GM20000 (cell line): ENCODE measurements at regions not wholly inside any gene's neighbourhood (a gene's known extent, or its start where the extent isn't known, plus 50 kb on each side); places are given as distances from the start of the nearest gene placed in this dataset.

Source experiments
- DNase-seq: peaks from one replicate; pipeline ENCODE4 v3.0.0; 2012; ENCODE audit warnings: low spot score
- TF ChIP-seq, protein P1 (sequence below): IDR thresholded peaks from 2 replicates; pipeline ENCODE4 v1.5.1; 2012; ENCODE audit warnings: mild to moderate bottlenecking, control low read depth; ENCODE audit errors: extremely low read depth, missing control alignments

DNA sequence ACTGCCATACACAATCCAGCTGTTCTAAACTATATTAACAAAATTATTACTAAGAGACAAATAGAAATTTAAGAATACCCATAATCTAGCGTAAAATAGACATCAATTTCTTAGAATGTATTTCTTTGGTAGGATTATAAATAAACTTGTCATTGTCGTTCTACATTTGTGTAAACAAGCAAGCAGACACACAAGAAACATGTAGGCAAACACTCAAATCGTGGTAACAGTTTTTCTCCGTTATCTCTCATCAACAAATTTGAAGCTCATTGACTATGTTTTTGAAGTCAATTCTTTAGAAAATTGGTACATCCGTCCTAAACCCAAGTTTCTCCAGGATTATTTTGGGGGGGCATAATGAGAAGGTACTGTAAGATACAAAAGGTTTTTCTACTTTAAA lies 832.2 kb downstream of the DTWD2 start:
- no peak for DNase-seq
- TF ChIP-seq, protein P1, sequence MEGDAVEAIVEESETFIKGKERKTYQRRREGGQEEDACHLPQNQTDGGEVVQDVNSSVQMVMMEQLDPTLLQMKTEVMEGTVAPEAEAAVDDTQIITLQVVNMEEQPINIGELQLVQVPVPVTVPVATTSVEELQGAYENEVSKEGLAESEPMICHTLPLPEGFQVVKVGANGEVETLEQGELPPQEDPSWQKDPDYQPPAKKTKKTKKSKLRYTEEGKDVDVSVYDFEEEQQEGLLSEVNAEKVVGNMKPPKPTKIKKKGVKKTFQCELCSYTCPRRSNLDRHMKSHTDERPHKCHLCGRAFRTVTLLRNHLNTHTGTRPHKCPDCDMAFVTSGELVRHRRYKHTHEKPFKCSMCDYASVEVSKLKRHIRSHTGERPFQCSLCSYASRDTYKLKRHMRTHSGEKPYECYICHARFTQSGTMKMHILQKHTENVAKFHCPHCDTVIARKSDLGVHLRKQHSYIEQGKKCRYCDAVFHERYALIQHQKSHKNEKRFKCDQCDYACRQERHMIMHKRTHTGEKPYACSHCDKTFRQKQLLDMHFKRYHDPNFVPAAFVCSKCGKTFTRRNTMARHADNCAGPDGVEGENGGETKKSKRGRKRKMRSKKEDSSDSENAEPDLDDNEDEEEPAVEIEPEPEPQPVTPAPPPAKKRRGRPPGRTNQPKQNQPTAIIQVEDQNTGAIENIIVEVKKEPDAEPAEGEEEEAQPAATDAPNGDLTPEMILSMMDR: no peak

DNA sequence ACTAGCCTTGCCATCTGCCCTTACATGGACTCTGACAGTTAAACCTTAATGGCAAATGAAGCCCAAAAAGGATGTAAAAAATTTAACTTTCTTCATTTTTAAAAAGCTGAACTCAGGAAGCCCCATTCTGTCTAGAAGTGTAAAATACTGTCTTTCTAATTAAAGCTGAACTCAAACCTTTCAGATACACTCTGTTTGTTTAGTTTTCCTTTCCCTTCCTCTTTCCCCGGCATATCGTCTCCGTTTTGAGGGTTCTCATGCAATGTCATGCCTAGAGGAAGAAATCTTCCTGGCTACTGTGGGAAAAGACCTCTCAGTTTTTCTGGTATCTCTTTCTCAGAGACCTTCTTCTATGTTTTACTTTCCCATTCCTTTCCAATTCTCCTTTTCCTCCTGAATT lies 841.5 kb downstream of the DTWD2 start:
- TF ChIP-seq, protein P1: no peak
- no peak for DNase-seq

DNA sequence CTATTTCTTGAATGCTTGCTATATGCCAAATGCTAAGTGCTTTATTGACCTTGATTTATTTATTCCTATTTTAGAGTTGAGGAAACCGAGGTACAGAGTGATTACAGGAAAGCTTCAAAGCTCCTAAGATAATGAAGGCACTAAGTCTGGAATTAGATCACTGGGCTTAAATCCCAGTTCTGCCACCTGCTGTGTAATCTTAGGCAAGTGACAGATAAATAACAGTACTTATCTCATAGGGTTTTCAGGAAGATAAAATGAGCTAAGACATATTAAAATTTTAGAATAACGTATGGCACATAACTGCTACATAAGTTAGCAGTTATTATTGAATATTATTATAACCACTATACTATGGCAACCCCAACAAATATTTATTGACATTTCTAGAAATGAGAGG lies 843.8 kb downstream of the DTWD2 start:
- no peak for DNase-seq
- TF ChIP-seq, protein P1: no peak

DNA sequence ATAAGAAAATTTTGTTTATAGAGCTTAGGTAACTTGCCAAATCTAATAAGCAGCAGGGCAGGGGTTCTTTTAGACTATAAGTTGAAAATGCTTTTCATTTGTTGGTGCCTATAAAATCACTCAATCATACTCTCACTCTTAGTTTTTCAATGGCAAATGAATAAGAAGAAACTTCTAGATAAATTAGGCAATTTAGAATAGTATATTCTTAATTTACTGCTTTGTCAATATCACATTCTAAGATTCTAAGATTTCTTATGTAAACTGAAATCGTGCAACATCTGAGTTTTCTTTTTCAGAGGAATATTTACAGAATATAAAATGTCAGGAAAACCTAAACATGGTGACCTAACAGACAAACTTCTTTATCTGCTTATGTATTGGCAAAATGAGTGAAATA lies 849.0 kb downstream of the DTWD2 start:
- TF ChIP-seq, protein P1: no peak
- no peak for DNase-seq

DNA sequence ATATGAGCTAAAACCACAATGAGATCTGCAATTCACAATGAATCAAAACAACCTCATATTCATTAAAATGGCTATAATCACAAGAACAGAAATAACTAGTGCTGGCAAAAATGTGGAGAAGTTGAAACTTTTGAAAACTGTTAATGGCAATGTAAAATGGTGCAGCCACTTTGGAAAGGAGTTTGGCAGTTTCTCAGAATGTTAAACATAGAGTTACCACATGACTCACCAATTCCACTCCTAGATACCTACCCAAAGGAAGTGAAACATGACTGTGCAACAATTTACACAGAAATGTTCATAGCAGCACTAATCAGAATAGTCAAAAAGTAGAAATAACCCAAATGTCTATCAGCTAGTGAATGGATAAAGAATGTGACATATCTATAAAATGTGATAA lies 862.2 kb downstream of the DTWD2 start:
- TF ChIP-seq, protein P1: no peak
- DNase-seq: no peak

DNA sequence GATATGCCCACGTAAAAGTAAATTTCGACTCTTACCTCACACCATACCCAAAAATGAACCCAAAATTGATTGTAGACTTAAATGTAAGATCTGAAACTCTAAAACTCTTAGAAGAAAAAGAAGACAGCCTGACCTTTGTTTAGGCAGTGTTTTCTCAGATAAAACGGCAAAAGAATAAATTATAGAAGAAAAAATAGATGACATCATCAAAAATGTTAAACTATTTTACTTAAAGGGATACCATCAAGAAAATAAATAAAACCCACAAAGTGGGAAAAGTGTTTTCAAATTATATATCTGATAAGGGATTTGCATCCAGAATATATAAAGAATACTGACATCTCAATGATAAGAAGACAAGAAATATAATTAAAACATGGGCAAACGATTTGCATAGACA lies 862.7 kb downstream of the DTWD2 start:
- no peak for DNase-seq

DNA sequence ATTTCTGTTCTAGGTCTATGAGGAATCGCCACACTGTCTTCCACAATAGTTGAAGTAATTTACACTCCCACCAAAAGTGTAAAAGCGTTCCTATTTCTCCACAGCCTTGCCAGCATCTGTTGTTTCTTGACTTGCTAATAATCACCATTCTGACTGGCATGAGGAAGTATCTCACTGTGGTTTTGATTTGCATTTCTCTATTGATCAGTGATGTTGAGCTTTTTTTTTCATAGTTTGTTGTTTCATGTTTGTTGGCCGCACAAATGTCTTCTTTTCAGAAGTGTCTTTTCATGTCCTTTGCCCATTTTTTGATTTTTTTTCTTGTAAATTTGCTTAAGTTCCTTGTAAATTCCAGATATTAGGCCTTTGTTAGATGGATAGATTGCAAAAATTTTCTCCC lies 867.1 kb downstream of the DTWD2 start:
- no peak for DNase-seq
- TF ChIP-seq, protein P1: no peak

More for the DNA sequence above, 862.7 kb downstream of the DTWD2 start:
- TF ChIP-seq, protein P1: no peak
